DND-41 (cell line): ENCODE measurements at regions not wholly inside any gene's neighbourhood (a gene's known extent, or its start where the extent isn't known, plus 50 kb on each side); places are given as distances from the start of the nearest gene placed in this dataset.

Experiments
- EZH2 ChIP-seq: IDR thresholded peaks from 3 replicates; pipeline ENCODE4 v1.6.1; 2012; ENCODE audit warnings: borderline replicate concordance, low read depth, mild to moderate bottlenecking, moderate library complexity, low read length, inconsistent platforms; ENCODE audit not compliant: severe bottlenecking
- TF ChIP-seq, protein P1 (sequence below): IDR thresholded peaks from 2 replicates; pipeline ENCODE4 v1.5.1; 2012; ENCODE audit warnings: borderline replicate concordance, low read length, moderate library complexity, mild to moderate bottlenecking; ENCODE audit not compliant: poor library complexity, severe bottlenecking; ENCODE audit errors: extremely low read depth

- TF ChIP-seq, protein P1, sequence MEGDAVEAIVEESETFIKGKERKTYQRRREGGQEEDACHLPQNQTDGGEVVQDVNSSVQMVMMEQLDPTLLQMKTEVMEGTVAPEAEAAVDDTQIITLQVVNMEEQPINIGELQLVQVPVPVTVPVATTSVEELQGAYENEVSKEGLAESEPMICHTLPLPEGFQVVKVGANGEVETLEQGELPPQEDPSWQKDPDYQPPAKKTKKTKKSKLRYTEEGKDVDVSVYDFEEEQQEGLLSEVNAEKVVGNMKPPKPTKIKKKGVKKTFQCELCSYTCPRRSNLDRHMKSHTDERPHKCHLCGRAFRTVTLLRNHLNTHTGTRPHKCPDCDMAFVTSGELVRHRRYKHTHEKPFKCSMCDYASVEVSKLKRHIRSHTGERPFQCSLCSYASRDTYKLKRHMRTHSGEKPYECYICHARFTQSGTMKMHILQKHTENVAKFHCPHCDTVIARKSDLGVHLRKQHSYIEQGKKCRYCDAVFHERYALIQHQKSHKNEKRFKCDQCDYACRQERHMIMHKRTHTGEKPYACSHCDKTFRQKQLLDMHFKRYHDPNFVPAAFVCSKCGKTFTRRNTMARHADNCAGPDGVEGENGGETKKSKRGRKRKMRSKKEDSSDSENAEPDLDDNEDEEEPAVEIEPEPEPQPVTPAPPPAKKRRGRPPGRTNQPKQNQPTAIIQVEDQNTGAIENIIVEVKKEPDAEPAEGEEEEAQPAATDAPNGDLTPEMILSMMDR = no peak
- TF ChIP-seq EZH2 = no peak
Measured at GRCh38 chr14:103250181-103250580, 83.9 kb upstream of the EIF5 start.
